Head of caudate nucleus (tissue), 42 donors: ENCODE measurements at regions not wholly inside any gene's neighbourhood (a gene's known extent, or its start where the extent isn't known, plus 50 kb on each side); places are given as distances from the start of the nearest gene placed in this dataset.
A peak's percentile ranks its signal among the peaks of the same experiment; 100 is the strongest.

Experiments used
- DNase-seq, 42 donors: peaks; one replicate each; pipeline versions ENCODE4 v3.0.0 to v3.0.0-alpha.2; 2020 to 2021; ENCODE audit warnings: mixed read lengths in 7 of 42
- intact Hi-C: fragments of 100-400 bp; cut with DNase I; formaldehyde crosslinking; loops from one replicate; pipeline ENCODE4 v1.15.0; 2022

DNA sequence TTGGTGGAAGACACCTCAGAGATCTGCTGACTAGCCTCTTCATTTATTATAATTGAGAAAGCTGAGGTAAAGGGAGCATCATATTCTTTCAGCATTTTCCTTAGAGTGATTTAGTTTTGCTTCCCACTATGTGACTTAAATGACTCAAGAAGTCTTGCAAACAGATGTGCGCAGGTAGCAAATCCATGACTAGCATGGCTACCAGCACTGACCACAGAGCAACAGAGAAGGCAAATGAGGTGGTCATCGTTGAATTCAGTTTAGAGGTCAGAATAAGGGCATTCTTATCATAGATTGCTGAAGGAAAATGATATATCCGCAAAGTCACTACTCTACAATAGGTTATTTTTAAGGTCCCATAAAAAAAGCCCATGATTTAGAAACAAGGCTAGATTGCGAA is 162.2 kb downstream of the PIK3R1 start:
- no peak for DNase-seq
- intact Hi-C loops, result no loop called here

DNA sequence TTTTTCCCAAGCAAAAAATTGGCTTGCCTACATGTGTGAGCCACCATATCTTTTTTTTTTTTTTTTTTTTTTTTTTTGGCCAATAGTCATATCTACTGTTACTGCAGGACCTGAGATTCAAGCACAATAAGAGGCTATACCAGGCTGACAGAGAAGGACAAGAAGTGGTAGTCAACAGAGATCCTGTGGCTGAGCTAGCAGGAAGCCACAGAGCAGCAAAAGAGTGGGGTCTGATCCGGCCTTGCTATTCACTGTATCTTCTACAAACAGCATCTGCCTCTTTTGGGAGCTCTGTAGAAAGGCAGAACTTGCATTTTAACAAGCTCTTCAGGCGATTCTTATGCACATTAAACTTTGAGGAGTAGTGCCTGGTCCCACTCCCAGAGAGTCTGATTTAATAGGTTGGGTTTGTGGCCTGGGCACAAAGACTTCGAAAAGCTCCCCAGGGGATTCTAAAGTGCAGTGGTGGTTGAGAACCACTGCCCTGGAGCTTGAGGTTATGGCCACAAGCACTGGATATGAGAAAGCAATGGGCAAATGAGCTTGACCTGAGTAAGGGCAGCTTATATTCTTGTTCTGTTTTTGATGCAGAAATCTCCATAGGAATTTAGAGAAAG is 162.8 kb downstream of the PIK3R1 start:
- intact Hi-C loops, result no loop called here
- no peak for DNase-seq

DNA sequence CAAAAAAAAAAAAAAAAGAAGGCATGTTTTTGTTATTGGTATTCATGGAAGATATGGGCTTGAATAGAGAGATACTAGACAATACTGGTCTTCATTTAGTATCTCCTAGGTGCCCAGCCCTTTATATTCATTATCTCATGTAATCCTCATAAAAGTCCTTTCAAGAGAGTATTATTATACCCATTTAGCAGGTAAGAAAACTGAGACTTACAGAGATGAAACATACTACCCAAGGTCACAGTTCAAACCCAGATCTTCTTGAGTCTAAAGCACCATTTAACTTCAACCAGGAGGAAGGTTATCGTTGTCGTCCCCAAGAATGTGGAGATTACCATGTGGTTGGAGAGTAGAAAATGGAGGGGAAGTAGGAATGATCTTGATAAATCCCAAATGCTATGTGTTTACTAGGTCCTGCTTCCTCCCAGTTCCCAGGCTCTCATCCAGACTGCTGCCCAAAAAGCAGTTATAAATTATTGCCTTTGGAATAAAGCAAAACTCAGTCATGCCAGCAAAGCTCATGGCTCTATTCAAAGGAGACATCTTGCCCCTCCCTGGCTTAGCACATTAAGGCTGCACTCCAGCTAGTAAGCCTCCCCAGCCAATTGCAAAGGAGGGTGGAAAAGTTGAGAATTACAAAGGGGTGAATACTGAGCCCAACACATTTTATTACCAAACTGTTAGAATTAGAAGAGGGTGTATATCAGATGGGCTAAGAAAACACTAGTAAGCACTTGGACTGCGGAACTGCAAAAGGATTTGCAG is 163.9 kb downstream of the PIK3R1 start:
- no peak for DNase-seq
- intact Hi-C loops, result no loop called here

DNA sequence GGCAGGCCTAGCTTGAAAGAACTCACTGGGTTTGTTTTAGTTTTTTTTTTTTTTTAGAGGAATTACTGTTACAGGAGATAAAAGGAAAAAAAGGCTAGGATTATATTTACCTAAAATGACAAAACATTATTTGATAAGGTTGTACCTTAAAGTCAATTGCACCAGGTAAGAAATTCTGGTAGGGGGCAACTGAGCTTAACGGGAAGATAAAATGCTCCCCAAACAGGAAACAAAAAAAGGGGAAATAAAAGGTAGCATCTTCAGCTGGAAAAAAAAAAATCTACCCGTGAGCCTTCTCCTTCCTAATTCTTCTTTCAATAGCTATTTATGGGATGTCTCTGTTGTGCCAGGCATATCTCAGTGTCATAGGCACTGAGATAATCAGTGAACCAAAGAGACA is 164.5 kb downstream of the PIK3R1 start:
- DNase-seq, result no peak

DNA sequence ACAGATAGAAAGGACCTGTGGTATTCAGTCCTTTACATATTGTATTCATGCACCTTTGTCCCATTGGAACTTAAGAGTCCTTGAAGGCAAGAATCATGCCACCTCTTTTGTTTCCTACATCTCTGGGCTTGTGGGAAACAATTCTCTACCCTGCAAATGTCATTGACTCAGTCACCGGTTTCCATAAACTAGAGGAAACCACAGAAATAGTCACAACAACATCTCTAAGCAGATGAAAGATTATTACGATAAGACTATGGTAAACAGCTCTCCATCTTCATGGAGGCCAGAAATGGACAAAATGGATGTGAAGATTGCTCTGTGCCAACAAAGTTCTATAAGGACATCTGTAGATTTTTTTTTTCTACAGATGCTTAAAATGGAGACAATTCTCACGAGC is 165.5 kb downstream of the PIK3R1 start:
- intact Hi-C loops, result no loop called here
- DNase-seq, result no peak

More for the DNA sequence above, 164.5 kb downstream of the PIK3R1 start:
- intact Hi-C loops, result no loop called here

DNA sequence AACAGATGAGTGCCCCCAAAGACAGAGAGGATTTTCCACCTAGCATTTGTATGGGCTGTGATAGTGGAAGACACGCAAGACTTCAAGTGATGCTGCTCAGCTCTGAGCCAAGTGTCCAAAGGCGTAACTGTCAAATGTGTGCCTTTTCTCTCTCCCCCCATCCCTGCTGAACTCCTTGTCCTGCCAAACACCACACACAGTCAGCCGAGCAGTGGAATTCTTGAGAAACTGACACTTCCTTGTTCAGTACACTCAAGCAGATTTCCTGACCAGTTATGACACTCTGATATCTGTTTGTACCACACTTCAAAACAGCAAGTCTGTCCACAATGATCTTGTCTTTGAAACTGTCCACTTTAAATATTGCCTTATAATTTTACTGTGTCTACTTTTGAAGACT is 166.4 kb downstream of the PIK3R1 start:
- intact Hi-C loops, result no loop called here
- peak in 2 of 42 donors; percentile 5 to 24 for DNase-seq

DNA sequence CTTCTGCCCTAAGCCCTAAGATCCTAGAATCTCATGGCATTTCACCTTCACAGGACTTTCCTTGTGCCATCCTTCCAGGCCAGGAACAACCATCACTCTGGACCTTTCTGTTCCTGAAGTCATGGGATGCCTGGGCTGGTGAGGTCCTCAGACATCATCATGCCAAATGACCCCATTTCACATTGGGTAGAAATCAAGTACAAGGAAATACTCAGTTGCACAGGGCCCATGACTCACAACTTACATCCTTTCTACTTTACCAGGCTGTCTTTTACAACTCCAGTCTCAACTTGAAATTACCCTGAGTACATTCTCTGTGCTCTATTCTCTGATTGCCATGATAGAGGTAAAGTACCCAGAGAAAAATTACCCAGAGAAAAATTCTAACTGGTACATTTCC is 167.1 kb downstream of the PIK3R1 start:
- intact Hi-C loops, result no loop called here
- no peak for DNase-seq

DNA sequence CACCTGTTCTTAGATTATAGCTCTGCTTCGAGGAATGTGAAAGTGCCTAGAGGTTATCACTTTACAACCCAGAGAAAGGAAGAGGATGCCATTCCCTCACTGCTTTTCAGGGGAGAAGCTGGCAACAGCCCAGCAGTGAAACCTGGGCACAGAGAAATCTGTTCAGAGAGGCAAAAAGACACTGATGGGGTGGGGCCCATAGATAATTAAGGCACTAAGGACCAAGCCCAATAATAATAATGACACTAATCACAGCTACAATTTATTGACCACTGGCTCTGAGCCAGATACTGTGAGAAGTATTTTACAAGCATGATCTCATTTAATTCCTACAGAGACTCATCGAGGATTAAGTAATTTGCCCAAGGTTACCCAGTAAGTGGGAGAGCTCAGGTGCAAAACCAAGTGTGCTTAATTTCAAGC is 168.3 kb downstream of the PIK3R1 start:
- DNase-seq, result no peak
- intact Hi-C loops, result no loop called here

DNA sequence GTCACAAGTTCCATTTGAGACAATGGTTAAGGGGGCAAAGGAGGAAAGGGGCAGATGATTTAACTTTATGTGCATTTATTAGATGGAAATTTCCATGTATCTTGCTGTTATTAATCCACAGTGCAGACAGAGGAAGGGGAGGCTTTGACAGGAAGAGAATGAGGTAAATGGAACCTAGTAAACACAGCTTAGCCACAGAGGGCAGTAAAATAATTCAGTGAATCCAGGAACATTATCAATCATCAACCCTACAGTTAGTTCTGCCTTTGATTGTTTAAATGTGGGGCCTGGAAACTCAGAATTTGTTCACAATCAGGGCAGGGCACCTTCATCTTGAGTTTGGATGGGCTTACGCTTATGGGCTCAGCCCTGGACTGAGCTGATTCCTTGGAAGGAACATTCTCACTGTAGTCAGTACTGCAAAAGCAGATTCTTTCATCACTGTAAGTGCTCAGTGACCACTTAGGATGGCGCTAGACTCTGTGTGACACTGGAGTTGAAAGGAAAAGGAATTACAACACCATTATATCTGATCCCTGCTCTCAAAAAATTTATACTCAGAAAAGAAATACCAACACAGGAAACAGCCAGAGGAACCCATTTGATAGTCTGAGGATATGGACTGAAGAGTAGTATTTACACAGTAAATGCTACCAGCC is 169.5 kb downstream of the PIK3R1 start:
- intact Hi-C loops, result no loop called here
- no peak for DNase-seq

DNA sequence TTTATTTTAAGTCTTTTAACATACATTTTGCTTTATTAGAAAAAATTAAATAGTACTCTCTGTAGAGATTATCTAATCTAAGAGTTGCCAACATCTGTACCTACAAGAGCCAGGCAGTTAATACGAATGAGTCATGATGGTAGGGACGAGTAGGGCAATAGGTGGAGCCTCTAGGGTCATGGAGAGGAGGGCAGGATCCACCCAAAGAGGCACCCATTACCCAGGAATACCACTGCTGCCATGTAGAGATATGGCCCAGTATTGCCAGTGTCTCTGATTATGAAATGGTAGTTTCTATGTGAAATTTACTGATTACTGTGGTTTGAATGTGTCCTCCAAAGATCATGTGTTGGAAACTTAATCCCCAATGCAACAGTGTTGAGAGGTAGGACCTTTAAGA is 170.4 kb downstream of the PIK3R1 start:
- intact Hi-C loops, result no loop called here
- DNase-seq, result no peak

DNA sequence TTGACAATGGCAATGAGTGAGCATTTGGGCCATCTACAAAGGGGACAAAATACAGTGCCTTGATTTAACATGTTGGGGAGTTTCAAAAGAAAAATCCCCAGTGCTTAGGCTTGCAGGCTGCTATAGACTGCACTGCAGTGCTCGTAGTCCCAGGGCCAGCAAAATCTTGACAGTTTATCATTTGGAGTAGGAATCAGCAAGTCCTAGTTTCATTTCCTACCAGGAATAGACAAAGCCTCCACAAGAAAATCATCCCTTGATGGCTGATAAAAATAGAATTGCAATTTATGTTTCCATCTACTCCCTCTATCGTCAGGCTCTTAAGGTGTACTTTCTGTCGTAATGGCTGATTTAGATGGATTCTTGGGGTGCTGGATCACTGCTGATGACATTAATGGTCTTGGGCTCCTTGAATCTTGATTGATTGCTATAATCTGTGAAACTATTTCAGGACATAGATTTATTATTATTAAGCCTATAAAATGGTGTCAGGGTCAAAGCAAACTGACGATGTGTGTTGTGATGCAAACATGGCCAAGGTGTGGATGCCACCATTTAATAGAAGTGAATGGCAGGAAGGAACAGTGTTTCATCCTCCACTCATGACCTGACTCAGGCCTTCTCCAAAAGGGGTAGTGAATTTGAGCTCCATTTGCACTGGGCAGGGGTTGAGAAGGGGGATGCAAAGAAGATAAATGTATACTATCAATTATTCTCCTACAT is 171.7 kb downstream of the PIK3R1 start:
- DNase-seq, result no peak
- intact Hi-C loops, result no loop called here

DNA sequence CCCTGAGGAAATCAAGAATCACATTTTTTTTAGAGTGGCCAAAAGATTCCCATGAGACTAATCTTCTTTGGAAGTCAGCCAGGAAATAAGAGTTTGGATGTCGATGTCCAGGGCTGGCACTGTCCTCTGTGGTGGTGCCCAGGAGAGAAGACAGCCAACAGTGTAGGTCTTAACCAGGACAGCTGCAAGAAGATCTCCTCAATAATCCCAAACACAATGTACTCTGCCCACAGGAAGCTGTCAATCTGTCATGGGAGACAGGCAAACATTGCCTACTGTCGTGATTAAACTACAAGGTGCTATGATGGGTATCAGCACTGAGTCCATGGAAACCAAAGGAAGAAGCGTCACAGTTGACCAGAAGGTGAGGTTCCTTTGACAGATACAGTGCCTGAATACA is 174.1 kb downstream of the PIK3R1 start:
- no peak for DNase-seq
- intact Hi-C loops, result no loop called here

DNA sequence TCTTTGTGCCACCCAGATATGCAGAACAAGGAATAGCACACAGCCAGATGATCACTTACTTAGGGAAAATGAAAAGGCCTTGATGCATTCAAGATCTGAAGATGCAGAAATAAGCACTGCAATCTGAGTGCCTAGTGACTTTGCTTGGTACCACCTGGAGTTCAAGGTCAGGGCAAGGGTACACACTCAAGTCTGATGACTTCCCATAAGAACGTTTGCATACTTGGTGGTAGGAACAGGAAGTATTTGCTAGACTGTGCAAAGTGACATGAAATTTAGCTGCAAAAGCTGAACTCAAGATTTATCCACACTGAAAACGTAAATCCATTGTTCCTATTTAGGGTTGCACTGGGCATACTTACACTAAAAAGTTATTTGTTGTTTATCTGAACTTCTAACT is 177.1 kb downstream of the PIK3R1 start:
- DNase-seq, result no peak
- intact Hi-C loops, result no loop called here

DNA sequence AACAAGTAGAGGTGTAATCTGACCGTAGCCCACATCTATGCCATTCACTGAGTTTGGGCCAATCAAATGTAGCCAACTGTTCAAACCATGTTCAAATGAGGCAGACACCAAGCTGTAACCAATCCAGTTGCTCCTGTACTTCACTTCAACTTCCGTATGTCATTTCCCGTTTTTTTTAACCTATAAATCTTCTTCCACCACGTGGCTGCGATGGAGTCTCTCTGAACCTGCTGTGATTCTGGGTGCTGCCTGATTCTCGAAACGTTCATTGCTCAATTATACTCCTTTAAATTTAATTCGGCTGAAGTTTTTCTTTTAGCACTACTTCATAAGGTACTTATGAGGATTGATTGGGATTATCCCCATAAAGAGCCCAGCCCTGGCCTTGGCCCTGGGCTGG is 179.7 kb downstream of the PIK3R1 start:
- no peak for DNase-seq
- intact Hi-C loops, result no loop called here

DNA sequence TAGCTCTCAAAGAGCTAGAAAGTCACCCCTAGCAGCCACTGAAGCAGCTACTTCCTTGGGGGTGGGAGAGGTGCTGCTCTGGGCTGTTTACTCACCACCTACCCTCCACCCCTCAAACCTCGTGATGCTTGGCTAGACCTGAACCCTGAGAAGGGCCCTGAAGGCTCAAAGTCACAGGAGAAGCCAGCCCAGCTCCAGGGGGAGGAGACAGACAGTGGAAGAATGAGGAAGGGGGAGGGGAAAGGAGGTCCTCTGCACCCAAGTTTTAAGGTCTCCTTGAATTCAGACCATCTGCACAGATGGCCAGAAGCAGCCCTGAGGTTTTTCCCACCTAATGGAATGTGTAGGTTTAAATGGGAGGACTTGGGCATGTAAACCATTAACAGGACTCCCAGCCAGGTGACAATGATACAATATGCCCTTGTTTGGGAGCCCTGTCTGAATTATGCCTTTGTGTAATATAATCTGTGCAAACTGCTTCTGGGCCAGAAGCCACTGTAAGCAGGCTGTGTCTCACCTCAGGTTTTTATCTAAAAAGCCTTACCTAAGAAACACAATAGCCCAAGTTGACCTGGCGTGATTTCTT is 180.5 kb downstream of the PIK3R1 start:
- no peak for DNase-seq
- intact Hi-C loops, result no loop called here

DNA sequence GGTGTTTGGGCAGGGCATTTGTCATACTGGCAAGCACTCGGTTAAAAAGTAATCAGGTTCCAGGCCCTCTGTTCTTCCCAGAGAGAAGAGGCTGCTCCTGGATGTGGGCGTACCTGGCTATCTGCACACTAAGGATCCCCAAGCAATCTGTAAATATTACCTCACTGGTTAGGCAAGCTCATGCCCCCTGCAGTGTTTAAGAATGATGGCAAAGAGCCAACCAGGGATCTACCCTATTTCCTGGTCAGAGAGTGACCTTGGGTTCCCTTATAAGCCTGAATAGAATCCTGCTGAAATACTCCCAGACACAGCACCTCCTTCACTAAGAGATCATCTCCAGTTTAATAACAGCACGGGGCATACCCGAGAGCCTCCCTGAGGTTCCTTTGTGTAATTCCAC is 181.2 kb downstream of the PIK3R1 start:
- intact Hi-C loops, result no loop called here
- DNase-seq, result no peak

DNA sequence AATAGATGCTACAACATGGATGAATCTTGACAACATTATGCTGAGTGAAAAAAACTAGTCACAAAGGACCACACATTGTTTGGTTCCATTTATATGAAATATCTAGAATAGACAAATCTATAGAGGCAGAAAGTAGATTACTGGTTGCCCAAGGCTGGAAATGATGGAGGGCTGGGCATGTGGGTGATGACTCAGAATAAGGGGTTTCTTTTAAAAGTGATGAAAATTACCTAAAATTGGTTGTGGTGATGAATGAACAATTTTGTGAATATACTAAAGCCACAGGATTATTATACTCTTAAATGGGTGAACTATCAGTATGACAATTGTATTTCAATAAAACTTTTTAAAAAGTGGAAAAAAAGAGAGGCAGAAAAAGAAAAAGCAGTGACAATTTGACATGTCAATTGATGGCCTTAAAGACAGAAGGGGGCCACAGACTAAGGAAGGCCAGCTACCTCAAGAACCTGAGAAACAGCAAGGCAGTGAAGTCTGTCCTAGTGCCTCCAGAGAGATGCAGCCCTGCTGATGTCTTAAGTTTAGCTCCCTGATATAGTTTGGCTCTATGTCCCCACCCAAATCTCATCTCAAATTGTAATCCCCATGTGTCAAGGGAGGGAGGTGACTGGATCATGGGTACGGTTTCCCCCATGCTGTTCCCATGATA is 182.7 kb downstream of the PIK3R1 start:
- DNase-seq, result no peak
- intact Hi-C loops, result no loop called here

DNA sequence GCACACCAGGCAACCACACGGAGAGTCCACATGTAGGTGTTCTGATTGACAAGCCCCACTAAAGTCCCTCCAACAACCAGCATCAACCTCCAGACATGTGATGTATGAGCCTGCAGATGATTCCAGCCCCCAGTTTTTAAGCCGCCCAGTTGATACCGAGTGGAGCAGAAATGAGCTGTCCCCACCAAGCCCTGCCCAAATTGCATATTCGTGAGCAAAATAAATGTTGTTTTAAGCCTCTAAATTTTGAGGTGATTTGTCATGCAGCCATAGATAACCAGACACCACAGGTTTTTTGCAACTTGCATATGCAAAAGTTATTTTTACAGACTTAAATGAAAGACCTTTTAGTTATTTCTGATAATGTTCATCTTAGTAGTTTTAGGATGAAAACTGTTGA is 187.7 kb downstream of the PIK3R1 start:
- intact Hi-C loops, result no loop called here
- no peak for DNase-seq

DNA sequence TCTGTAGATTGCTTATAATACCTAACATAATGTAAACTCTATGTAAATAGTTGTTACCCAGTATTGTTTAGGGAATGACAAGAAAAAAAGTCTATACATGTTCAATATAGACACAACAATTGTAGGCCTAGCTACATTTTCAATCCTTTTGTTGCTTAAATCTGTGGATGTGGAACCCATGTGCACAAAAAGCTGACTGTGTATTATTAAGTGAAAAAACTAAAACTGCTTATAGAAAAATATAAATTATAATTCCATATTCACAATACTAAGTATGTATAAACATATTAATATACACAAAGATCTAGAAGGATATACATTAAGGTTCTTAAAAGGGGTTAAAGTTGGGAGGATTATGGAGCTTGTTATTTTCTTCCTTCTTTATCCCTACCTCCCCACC is 188.7 kb downstream of the PIK3R1 start:
- intact Hi-C loops, result no loop called here

More for the DNA sequence above, 188.7 kb downstream of the PIK3R1 start:
- no peak for DNase-seq
